T-helper 1 cell treated with Interleukin-12 subunit alpha and Interleukin-12 subunit beta and Interleukin-4 antibody, amounts not matched to agents 30 μg/mL and 1 μg/mL, for 36 hours (primary cell): ENCODE measurements at regions not wholly inside any gene's neighbourhood (a gene's known extent, or its start where the extent isn't known, plus 50 kb on each side); places are given as distances from the start of the nearest gene placed in this dataset.
"Not testable (repeated sequence)": the region's sequence is repeated elsewhere in the genome, so short reads cannot be mapped to it uniquely, and the experiment has no call there.

Experiments
- H3K27ac Mint-ChIP-seq: one replicate; pipeline ENCODE4 v1.8.0; 2021; ENCODE audit warnings: mild to moderate bottlenecking, mixed read lengths
- H3K27me3 Mint-ChIP-seq: one replicate; pipeline ENCODE4 v1.8.0; 2021; ENCODE audit warnings: low read depth, mixed read lengths
- H3K36me3 Mint-ChIP-seq: one replicate; pipeline ENCODE4 v1.8.0; 2021; ENCODE audit warnings: low read depth, mixed read lengths
- H3K4me1 Mint-ChIP-seq: one replicate; pipeline ENCODE4 v1.8.0; 2021; ENCODE audit warnings: low read depth, mixed read lengths
- H3K4me3 Mint-ChIP-seq: one replicate; pipeline ENCODE4 v1.8.0; 2021; ENCODE audit warnings: mild to moderate bottlenecking, moderate library complexity, mixed read lengths
- H3K9me3 Mint-ChIP-seq: one replicate; pipeline ENCODE4 v1.8.0; 2021; ENCODE audit warnings: mixed read lengths

DNA sequence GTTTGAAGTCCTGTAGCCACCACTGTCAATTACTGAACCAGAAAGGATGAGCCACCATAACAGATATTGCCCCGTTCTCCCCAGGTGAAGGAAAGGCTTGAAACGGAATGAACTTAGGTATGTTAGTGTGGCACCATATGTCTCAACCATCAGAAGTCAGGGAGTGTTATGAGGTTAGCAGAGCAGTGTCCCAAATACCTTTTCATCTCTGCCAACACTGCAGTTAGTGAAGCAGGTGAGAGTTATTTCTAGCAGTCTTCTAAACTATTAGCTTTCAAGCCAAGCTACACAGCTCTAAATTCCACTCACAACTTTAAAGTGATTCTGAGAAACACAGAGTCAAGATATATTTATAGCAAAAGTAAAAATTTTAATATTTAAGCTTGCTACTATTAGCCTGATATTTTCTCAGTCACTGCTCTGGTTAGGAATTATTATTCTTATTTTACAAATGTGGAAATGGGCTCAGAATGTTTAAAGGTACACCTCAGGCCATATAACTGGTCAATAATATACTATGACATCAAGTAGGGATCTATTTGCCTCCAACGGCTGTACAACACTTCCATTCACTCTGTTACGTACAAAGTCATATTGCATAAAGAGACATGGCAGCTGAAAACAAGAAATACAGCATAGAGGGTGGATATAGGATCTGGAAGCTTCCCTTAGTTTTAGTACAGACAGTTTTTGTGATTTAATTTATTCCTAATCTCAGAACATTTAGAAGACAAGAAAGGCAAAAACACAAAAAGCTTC is 1527.1 kb upstream of the PRR20A start:
- H3K4me3 Mint-ChIP-seq: no peak overlapping the region
- no peaks in the 10 kb centered on the region for H3K36me3 Mint-ChIP-seq
- no peak overlapping the region for H3K27ac Mint-ChIP-seq
- H3K9me3 Mint-ChIP-seq: peaks cover 6% of the 10 kb centered on the region
- no peaks in the 10 kb centered on the region for H3K4me1 Mint-ChIP-seq
- H3K27me3 Mint-ChIP-seq: no peaks in the 10 kb centered on the region

DNA sequence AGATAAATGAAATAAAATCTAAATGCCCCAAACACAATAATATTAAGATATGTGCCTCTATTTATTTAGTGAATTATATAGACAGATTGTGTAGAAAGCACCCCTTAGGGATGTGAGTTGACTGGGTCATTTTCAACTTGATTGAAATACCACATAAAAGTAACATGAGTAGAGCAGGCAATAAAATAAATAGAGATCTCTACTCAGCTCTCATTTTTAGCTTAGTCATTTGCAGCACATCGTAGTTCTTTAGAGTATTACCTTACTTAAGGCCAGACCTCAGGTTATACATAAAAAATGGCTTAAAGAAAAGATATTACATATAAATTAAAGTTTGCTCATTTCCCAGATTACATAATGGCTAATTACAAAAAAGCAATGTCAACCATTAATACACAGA is 1525.6 kb upstream of the PRR20A start:
- Mint-ChIP-seq H3K27me3 (no peaks in the 10 kb centered on the region), H3K4me1 (no peaks in the 10 kb centered on the region), H3K36me3 (no peaks in the 10 kb centered on the region), H3K9me3 (no peaks in the 10 kb centered on the region), H3K4me3 (no peak overlapping the region), H3K27ac (no peak overlapping the region)

DNA sequence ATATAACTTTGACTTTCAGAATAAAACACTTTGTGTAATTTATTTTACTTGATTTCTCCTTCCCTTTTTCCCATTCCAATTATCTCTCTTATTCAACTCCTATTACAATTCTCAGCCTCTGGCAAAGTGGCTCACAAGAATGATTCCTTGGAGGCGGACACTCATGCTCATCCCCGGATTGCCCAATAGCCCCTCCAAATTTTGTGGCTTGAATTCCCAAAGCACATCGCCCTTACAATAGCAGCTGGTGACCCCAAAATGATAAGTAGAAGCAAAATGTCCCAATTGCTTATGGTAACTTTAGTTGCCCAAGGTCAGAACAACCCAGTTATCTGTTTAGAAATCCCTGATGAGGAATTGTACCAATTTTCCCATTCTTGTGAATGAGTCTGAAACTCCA is 1523.5 kb upstream of the PRR20A start:
- Mint-ChIP-seq H3K4me1 (no peaks in the 10 kb centered on the region), H3K27ac (no peak overlapping the region), H3K36me3 (no peaks in the 10 kb centered on the region), H3K9me3 (no peaks in the 10 kb centered on the region), H3K4me3 (no peak overlapping the region), H3K27me3 (no peaks in the 10 kb centered on the region)

DNA sequence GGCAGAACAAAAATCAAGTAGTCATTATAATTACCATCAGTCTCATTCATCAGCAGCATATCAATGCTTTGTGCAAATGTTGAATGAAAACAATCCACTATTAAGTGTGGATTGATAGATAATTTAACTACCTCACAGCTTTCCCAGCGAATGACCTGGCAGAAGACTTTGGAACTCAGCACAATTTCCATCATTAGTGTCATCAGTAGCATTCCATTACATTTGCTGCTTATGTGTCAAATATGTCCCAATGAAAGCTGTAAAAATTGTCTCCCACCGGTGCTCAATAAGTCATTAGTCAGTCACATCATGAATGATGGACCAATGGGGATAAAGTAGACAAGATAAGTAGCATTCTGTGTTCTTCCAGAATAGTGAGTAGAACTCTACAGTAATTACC is 1513.5 kb upstream of the PRR20A start:
- H3K9me3 Mint-ChIP-seq: peaks cover 45% of the 10 kb centered on the region
- no peaks in the 10 kb centered on the region for H3K4me1 Mint-ChIP-seq
- H3K36me3 Mint-ChIP-seq: no peaks in the 10 kb centered on the region

DNA sequence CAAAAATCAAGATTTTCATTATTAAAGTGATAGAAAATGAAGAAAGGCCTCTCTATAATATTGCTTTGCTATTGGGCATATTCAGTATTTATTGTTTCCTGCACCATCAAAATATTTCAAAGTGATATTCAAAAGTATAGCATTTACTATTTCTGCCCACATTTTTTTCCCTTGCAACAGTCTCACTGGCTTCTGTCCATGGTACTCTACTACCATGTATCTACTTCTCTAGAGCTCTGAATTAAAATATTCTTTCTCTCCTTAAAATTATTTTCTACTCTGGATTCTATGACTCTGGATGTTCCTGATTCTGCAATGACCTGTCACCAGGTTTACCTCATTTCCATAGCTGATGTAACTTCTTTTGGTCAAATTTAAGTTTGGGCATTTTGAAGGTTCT is 1508.3 kb upstream of the PRR20A start:
- Mint-ChIP-seq H3K36me3 (no peaks in the 10 kb centered on the region), H3K9me3 (peaks cover 49% of the 10 kb centered on the region), H3K4me1 (no peaks in the 10 kb centered on the region)

More for the DNA sequence above, 1513.5 kb upstream of the PRR20A start:
- Mint-ChIP-seq H3K27ac (no peak overlapping the region), H3K27me3 (no peaks in the 10 kb centered on the region), H3K4me3 (no peak overlapping the region)

GRCh38 chr13:55649485-55649884 is 1491.2 kb upstream of the PRR20A start:
- no peaks in the 10 kb centered on the region for H3K27me3 Mint-ChIP-seq
- peaks cover 17% of the 10 kb centered on the region for H3K9me3 Mint-ChIP-seq
- H3K36me3 Mint-ChIP-seq: no peaks in the 10 kb centered on the region
- H3K4me3 Mint-ChIP-seq: no peak overlapping the region
- no peaks in the 10 kb centered on the region for H3K4me1 Mint-ChIP-seq
- no peak overlapping the region for H3K27ac Mint-ChIP-seq

More for the DNA sequence above, 1508.3 kb upstream of the PRR20A start:
- H3K4me3 Mint-ChIP-seq: no peak overlapping the region
- H3K27me3 Mint-ChIP-seq: no peaks in the 10 kb centered on the region
- no peak overlapping the region for H3K27ac Mint-ChIP-seq

DNA sequence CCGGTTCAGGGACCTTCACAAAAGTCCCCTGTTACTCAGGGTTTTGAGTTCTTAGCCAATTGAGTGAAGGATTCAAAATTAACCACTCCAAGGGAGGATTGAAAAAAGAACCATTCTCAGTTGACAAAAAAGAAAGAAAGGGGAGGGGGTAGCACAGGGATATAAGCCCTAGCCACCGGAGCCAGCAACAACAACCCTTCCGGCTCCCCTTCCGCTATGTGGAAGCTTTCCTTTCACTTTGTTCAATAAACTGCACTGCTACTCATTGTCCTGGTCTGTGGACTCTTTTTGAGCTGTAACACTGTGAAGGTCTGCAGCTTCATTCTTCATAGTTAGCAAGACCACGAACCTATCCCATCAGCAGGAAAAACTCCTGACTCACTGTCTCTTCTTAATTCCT is 1488.1 kb upstream of the PRR20A start:
- no peak overlapping the region for H3K27ac Mint-ChIP-seq
- H3K36me3 Mint-ChIP-seq: no peaks in the 10 kb centered on the region
- H3K27me3 Mint-ChIP-seq: no peaks in the 10 kb centered on the region
- no peak overlapping the region for H3K4me3 Mint-ChIP-seq
- H3K4me1 Mint-ChIP-seq: no peaks in the 10 kb centered on the region
- peaks cover 38% of the 10 kb centered on the region for H3K9me3 Mint-ChIP-seq

DNA sequence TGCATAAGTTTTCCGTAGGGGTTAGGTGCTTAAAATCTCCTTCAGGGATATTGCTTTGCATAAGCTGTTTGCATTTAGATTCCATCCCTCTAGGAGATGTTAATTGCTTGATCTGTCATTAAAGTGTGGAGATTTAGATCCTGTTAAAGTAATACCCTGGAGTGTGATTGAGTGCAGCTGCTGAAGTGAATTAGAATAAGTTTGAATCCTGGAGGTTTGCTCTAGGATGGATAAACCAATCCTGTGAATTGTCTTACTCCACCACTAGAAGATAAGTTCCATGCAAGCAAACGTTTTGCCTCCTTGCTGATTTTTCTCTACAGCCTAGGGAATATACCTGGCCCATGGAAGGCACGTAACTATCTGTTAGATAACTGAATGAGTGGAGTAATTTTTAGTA is 1487.2 kb upstream of the PRR20A start:
- no peak overlapping the region for H3K4me3 Mint-ChIP-seq
- peaks cover 39% of the 10 kb centered on the region for H3K9me3 Mint-ChIP-seq
- H3K4me1 Mint-ChIP-seq: no peaks in the 10 kb centered on the region
- H3K27me3 Mint-ChIP-seq: no peaks in the 10 kb centered on the region
- H3K36me3 Mint-ChIP-seq: no peaks in the 10 kb centered on the region
- no peak overlapping the region for H3K27ac Mint-ChIP-seq

DNA sequence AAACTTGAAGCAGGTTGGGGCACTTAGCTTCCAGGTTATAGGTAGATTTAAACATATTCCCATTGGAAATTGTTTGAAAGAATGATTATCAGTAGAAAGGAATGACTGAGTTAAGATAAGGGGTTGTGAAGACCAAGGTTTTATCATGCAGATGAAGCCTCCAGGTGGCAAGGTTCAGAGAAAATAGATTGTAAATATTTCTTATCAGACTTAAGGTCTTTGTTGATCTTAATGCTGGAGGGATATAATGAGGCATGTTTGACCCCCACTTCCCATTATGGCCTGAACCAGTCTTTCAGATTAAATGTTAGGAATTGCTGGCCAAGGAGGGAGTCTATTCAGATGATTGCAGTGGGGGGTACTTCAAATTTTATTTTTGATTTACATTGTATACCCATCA is 1486.5 kb upstream of the PRR20A start:
- H3K4me3 Mint-ChIP-seq: no peak overlapping the region
- no peaks in the 10 kb centered on the region for H3K4me1 Mint-ChIP-seq
- H3K9me3 Mint-ChIP-seq: peaks cover 36% of the 10 kb centered on the region
- no peaks in the 10 kb centered on the region for H3K36me3 Mint-ChIP-seq
- no peak overlapping the region for H3K27ac Mint-ChIP-seq
- H3K27me3 Mint-ChIP-seq: no peaks in the 10 kb centered on the region

- not testable (repeated sequence) for H3K36me3 Mint-ChIP-seq, H3K4me3 Mint-ChIP-seq, H3K27me3 Mint-ChIP-seq, H3K4me1 Mint-ChIP-seq, H3K27ac Mint-ChIP-seq
- H3K9me3 Mint-ChIP-seq: peaks cover 48% of the 10 kb centered on the region
Measured at GRCh38 chr13:55660264-55660663, 1480.5 kb upstream of the PRR20A start.

GRCh38 chr13:55660851-55661250 is 1479.9 kb upstream of the PRR20A start:
- Mint-ChIP-seq H3K4me3 (no peak overlapping the region), H3K4me1 (no peaks in the 10 kb centered on the region), H3K36me3 (no peaks in the 10 kb centered on the region), H3K27me3 (no peaks in the 10 kb centered on the region), H3K9me3 (peaks cover 46% of the 10 kb centered on the region), H3K27ac (no peak overlapping the region)

DNA sequence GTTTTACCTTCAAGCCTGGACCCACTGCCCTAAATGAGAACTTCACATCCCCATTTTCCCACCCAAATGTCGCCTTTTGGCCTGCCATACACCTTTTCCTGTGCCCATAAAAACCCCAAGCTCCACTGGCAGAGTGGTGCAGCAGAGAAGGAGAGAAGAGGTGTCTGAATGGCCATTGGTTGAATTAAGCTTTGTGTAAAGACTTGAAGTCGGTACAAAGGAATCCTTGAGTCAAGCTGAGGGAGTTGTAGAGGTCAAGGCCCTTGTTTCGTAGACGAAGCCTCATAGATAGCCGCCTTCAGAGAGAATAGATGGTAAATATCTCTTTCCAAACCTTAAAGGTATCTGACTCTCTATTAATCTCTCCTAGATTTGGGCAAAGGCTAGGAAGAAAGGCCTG is 1479.2 kb upstream of the PRR20A start:
- H3K27me3 Mint-ChIP-seq: no peaks in the 10 kb centered on the region
- no peaks in the 10 kb centered on the region for H3K36me3 Mint-ChIP-seq
- H3K9me3 Mint-ChIP-seq: peaks cover 44% of the 10 kb centered on the region
- no peaks in the 10 kb centered on the region for H3K4me1 Mint-ChIP-seq
- no peak overlapping the region for H3K4me3 Mint-ChIP-seq
- H3K27ac Mint-ChIP-seq: no peak overlapping the region

DNA sequence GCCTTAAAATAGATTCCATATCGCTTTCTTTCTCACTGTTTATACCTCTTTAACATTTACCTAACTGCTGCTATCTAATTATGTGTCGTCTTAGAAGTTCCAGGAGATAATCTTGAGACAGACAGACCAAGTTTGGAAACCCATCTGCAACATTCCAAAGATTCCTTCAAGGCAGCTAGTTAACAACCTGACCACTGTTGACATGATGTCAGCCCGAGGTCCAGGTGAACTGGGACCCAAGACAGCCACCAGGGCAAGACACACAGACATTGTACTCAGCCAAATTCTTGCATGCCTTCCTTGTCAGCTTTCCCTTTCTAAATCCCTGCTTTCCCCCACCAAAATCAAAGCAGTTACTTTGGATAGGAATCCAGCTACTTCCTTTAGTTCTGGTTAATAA is 1476.5 kb upstream of the PRR20A start:
- Mint-ChIP-seq H3K27me3 (no peaks in the 10 kb centered on the region), H3K27ac (no peak overlapping the region), H3K4me1 (no peaks in the 10 kb centered on the region), H3K9me3 (peaks cover 35% of the 10 kb centered on the region), H3K4me3 (no peak overlapping the region), H3K36me3 (no peaks in the 10 kb centered on the region)

- no peaks in the 10 kb centered on the region for H3K27me3 Mint-ChIP-seq
- H3K27ac Mint-ChIP-seq: no peak overlapping the region
- peaks cover 21% of the 10 kb centered on the region for H3K9me3 Mint-ChIP-seq
- no peaks in the 10 kb centered on the region for H3K4me1 Mint-ChIP-seq
- no peaks in the 10 kb centered on the region for H3K36me3 Mint-ChIP-seq
- H3K4me3 Mint-ChIP-seq: no peak overlapping the region
Measured at GRCh38 chr13:55669051-55669450, 1471.7 kb upstream of the PRR20A start.

GRCh38 chr13:55673910-55674309 is 1466.8 kb upstream of the PRR20A start:
- Mint-ChIP-seq H3K9me3 (peaks cover 16% of the 10 kb centered on the region), H3K4me1 (no peaks in the 10 kb centered on the region), H3K4me3 (no peak overlapping the region), H3K36me3 (no peaks in the 10 kb centered on the region), H3K27me3 (no peaks in the 10 kb centered on the region), H3K27ac (no peak overlapping the region)

DNA sequence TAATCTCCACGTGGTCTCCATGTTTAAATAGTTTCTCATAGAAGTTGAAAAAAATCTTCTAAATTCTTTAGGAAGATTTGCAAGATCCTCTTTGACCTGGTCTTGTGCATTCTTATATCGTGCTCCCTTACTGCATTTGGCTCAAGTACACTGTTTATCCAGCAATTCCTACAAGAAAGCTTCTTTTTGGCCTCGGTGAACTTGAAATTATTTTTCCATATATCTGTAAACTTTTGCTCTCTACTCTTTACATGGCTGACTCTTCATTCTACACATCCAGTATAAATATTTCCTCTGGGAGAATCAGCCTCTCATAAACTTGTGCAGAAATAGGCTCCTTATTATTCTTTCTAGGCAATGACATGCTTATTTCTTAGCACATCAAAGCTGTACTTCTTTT is 1457.9 kb upstream of the PRR20A start:
- H3K27ac Mint-ChIP-seq: no peak overlapping the region
- H3K4me3 Mint-ChIP-seq: no peak overlapping the region
- H3K4me1 Mint-ChIP-seq: no peaks in the 10 kb centered on the region
- H3K9me3 Mint-ChIP-seq: peaks cover 11% of the 10 kb centered on the region
- H3K36me3 Mint-ChIP-seq: no peaks in the 10 kb centered on the region
- no peaks in the 10 kb centered on the region for H3K27me3 Mint-ChIP-seq
